Fibroblast of lung (primary cell): ENCODE measurements at regions not wholly inside any gene's neighbourhood (a gene's known extent, or its start where the extent isn't known, plus 50 kb on each side); places are given as distances from the start of the nearest gene placed in this dataset.

Experiments used
- CTCF ChIP-seq, 2 donors: IDR thresholded peaks in 1 of 2; conservative IDR thresholded peaks in 1 of 2; 1 replicate in 1 of 2; 2 replicates in 1 of 2; pipeline ENCODE4 v1.5.1; 2011 to 2012; ENCODE audit warnings: low read length in 2 of 2, control low read depth in 1 of 2, inconsistent platforms in 1 of 2, low read depth in 1 of 2, mild to moderate bottlenecking in 1 of 2
- EZH2 ChIP-seq: IDR thresholded peaks from 2 replicates; pipeline ENCODE4 v1.5.1; 2012; ENCODE audit warnings: low read length, control low read depth, mild to moderate bottlenecking; ENCODE audit errors: missing control alignments

- no peak for TF ChIP-seq CTCF (conservative IDR thresholded peaks at IDR 0.05 in 1 of 2, IDR thresholded peaks at IDR 0.05 in 1 of 2; ENCODE audit: low read depth in 1 of 2, low read length in 2 of 2)
- TF ChIP-seq EZH2 = no peak
These were observed 104.4 kb downstream of the TMCO5A start for GRCh38 chr15:38038659-38039442.
